Mononuclear cell (primary cell): ENCODE measurements at regions not wholly inside any gene's neighbourhood (a gene's known extent, or its start where the extent isn't known, plus 50 kb on each side); places are given as distances from the start of the nearest gene placed in this dataset.
"Not testable (repeated sequence)": the region's sequence is repeated elsewhere in the genome, so short reads cannot be mapped to it uniquely, and the experiment has no call there.

Experiments
- H3K27me3 ChIP-seq: 2 replicates; pipeline ENCODE4 v1.6.0; 2011; ENCODE audit warnings: low read length, control low read depth; ENCODE audit not compliant: insufficient read depth
- H3K4me1 ChIP-seq: 2 replicates; pipeline ENCODE4 v1.5.1; 2011; ENCODE audit warnings: mild to moderate bottlenecking, low read length, control low read depth; ENCODE audit not compliant: insufficient read depth
- H3K4me3 ChIP-seq: 2 replicates; pipeline ENCODE4 v1.5.1; 2011; ENCODE audit warnings: mild to moderate bottlenecking, low read length, moderate library complexity
- H3K9me3 ChIP-seq: 2 replicates; pipeline ENCODE4 v1.5.1; 2011; ENCODE audit warnings: low read depth, mild to moderate bottlenecking, control low read depth, low read length

DNA sequence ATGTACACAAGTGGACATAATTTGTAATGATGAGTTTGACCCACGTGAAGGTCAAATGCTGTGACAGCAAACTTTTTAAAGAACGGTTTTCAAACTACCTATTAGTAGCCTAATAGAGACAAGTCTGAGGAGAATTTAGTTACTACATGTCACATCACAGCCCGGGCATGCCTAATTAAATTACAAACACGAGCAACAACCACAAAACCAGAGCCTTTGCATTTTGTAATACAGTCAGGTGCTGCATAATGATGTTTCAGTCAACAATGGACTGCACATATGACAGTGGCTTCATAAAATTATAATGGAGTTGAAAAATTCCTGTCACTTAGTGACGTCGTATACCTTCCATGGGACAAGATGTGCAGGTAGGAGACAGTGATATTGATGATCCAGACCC, 274.5 kb downstream of the DACT1 start:
- H3K4me1 ChIP-seq, result no peaks in the 10 kb centered on the region
- no peaks in the 10 kb centered on the region for H3K27me3 ChIP-seq
- no peak overlapping the region for H3K4me3 ChIP-seq
- H3K9me3 ChIP-seq, result no peaks in the 10 kb centered on the region

GRCh38 chr14:58912799-58913432, 275.2 kb downstream of the DACT1 start:
- Histone ChIP-seq H3K4me3 (no peak overlapping the region), H3K27me3 (no peaks in the 10 kb centered on the region), H3K9me3 (no peaks in the 10 kb centered on the region), H3K4me1 (no peaks in the 10 kb centered on the region)

- no peaks in the 10 kb centered on the region for H3K4me1 ChIP-seq
- no peaks in the 10 kb centered on the region for H3K9me3 ChIP-seq
- no peak overlapping the region for H3K4me3 ChIP-seq
- H3K27me3 ChIP-seq, result no peaks in the 10 kb centered on the region
These were observed 274.1 kb upstream of the DAAM1 start for GRCh38 chr14:58914279-58914855.

DNA sequence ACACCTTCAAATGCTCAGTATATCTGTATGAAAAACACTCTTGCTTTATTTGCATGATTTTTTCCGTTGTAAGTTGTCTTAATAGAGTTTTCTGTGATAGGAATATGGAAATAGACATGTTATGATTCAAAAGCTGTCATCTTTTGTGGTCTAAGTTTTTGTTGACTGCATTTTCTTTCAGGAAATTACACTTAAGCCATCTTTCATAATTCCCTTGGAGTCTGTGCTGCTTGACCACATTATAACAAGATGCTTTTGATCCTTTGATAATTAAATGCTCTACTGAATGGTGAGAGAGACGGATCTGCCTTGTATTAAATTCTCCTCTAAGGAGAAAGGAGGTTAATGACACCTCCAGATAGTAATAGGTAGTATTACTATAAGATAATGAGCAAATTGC, 272.8 kb upstream of the DAAM1 start:
- no peaks in the 10 kb centered on the region for H3K4me1 ChIP-seq
- no peaks in the 10 kb centered on the region for H3K9me3 ChIP-seq
- H3K4me3 ChIP-seq, result no peak overlapping the region
- H3K27me3 ChIP-seq, result no peaks in the 10 kb centered on the region

- Histone ChIP-seq H3K4me3 (no peak overlapping the region), H3K27me3 (no peaks in the 10 kb centered on the region), H3K9me3 (no peaks in the 10 kb centered on the region), H3K4me1 (no peaks in the 10 kb centered on the region)
These were observed 270.3 kb upstream of the DAAM1 start for GRCh38 chr14:58918066-58918738.

- H3K4me1 ChIP-seq, result no peaks in the 10 kb centered on the region
- H3K4me3 ChIP-seq, result no peak overlapping the region
- H3K9me3 ChIP-seq, result no peaks in the 10 kb centered on the region
- H3K27me3 ChIP-seq, result no peaks in the 10 kb centered on the region
These were observed 269.2 kb upstream of the DAAM1 start for GRCh38 chr14:58919217-58919616.

- Histone ChIP-seq H3K4me1 (no peaks in the 10 kb centered on the region), H3K9me3 (no peaks in the 10 kb centered on the region), H3K4me3 (no peak overlapping the region), H3K27me3 (no peaks in the 10 kb centered on the region)
These were observed 268.2 kb upstream of the DAAM1 start for GRCh38 chr14:58920230-58920629.

DNA sequence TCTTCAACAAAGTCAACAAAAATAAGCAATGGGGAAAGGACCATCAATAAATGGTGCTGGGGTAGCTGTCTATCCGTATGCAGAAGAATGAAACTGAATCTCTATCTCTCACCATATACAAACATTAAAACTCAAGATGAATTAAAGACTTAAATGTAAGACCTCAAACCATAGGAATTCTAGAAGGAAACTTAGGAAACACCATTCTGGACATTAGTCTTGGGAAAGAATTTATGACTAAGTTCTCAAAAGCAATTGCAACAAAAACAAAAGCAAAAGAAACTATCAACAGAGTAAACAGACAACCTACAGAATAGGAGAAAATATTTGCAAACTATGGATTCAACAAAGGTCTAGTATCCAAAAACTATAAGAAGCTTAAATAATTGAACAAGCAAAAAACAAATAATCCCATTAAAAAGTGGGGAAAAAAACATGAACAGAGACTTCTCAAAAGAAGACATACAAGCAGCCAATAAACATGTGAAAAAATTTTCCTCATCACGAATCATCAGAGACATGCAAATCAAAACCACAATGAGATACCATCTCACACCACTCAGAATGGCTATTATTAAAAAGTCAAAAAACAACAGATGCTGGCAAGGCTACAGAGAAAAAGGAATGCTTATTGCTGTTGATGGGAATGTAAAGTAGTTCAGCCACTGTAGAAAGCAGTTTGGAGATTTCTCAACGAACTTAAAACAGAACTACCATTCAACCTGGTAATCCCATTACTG, 266.1 kb upstream of the DAAM1 start:
- H3K4me1 ChIP-seq, H3K9me3 ChIP-seq, H3K4me3 ChIP-seq, H3K27me3 ChIP-seq: not testable (repeated sequence)

- Histone ChIP-seq H3K9me3 (no peaks in the 10 kb centered on the region), H3K4me3 (no peak overlapping the region), H3K27me3 (no peaks in the 10 kb centered on the region), H3K4me1 (no peaks in the 10 kb centered on the region)
These were observed 264.6 kb upstream of the DAAM1 start for GRCh38 chr14:58923751-58924405.

- H3K4me3 ChIP-seq, result no peak overlapping the region
- H3K4me1 ChIP-seq, result no peaks in the 10 kb centered on the region
- no peaks in the 10 kb centered on the region for H3K27me3 ChIP-seq
- no peaks in the 10 kb centered on the region for H3K9me3 ChIP-seq
These were observed 246.8 kb upstream of the DAAM1 start for GRCh38 chr14:58941629-58942028.

- H3K9me3 ChIP-seq, result no peaks in the 10 kb centered on the region
These were observed 246.0 kb upstream of the DAAM1 start for GRCh38 chr14:58942516-58942915.

GRCh38 chr14:58944343-58944967, 244.0 kb upstream of the DAAM1 start:
- H3K27me3 ChIP-seq, result no peaks in the 10 kb centered on the region
- no peaks in the 10 kb centered on the region for H3K4me1 ChIP-seq
- no peaks in the 10 kb centered on the region for H3K9me3 ChIP-seq
- H3K4me3 ChIP-seq, result no peak overlapping the region

More at GRCh38 chr14:58942516-58942915, 246.0 kb upstream of the DAAM1 start:
- no peak overlapping the region for H3K4me3 ChIP-seq
- H3K4me1 ChIP-seq, result no peaks in the 10 kb centered on the region
- H3K27me3 ChIP-seq, result no peaks in the 10 kb centered on the region

DNA sequence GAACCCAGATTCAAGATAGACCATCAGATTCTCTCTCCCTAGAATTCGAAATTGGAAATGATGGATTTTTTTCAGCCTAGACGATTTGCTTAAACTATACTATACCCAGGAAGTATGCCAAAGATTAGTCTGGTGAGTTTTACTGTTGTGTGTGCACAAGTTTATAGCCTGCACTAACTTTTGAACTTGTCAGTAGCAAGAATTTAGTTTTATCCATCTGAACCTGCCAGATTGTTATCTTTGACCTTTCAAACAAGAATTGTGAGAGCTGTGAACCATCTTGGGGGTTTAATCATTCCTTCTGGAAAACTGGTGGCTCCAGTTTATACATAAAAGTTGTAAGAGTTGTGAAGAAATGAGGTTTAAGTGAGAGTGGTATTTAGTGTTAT, 243.5 kb upstream of the DAAM1 start:
- no peaks in the 10 kb centered on the region for H3K4me1 ChIP-seq
- no peaks in the 10 kb centered on the region for H3K27me3 ChIP-seq
- no peak overlapping the region for H3K4me3 ChIP-seq
- no peaks in the 10 kb centered on the region for H3K9me3 ChIP-seq

DNA sequence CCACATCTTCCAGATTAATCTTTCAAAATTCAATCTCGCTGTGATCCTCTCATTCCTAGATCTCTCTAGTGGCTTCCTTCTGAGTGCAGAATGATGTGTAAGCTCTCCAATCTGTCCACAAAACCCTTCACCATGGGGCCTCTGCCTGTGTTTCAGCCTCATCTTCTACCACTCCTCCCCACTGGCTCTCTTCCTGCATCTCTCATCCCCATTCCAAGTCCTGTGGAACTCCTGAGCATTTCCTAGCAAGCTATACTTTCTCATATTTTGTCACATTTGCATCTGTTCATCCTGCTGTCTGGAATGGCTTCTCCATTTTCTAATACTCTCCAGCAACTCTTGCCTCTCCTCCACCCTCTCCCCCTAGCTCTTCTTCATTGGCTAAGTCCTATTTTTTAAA, 242.0 kb upstream of the DAAM1 start:
- no peaks in the 10 kb centered on the region for H3K4me1 ChIP-seq
- H3K4me3 ChIP-seq, result no peak overlapping the region
- H3K27me3 ChIP-seq, result no peaks in the 10 kb centered on the region
- H3K9me3 ChIP-seq, result no peaks in the 10 kb centered on the region

- no peaks in the 10 kb centered on the region for H3K27me3 ChIP-seq
- H3K9me3 ChIP-seq, result no peaks in the 10 kb centered on the region
- no peak overlapping the region for H3K4me3 ChIP-seq
- no peaks in the 10 kb centered on the region for H3K4me1 ChIP-seq
These were observed 241.3 kb upstream of the DAAM1 start for GRCh38 chr14:58947156-58947555.
